Stimulated activated naive CD8-positive, alpha-beta T cell treated with anti-CD3 and anti-CD28 coated beads, Interleukin-15, Interleukin-2, amounts not matched to agents 100 U/mL and 50 U/mL, for 24 hours (primary cell): ENCODE measurements at regions not wholly inside any gene's neighbourhood (a gene's known extent, or its start where the extent isn't known, plus 50 kb on each side); places are given as distances from the start of the nearest gene placed in this dataset.

ENCODE experiments used
- ATAC-seq: fragments of 150-1000 bp; cut with Tn5 transposase; one replicate; pipeline ENCODE4 v1.10.0; 2021
- DNase-seq: peaks from one replicate; pipeline ENCODE4 v3.0.0; 2021

- ATAC-seq: no peak
- DNase-seq: no peak
These were observed 406.1 kb downstream of the EPM2A start for GRCh38 chr6:145329257-145329656.

GRCh38 chr6:145331066-145331465 lies 404.3 kb downstream of the EPM2A start:
- DNase-seq (no peak), ATAC-seq (no peak)

GRCh38 chr6:145332011-145332410 lies 403.3 kb downstream of the EPM2A start:
- DNase-seq: no peak
- ATAC-seq: no peak

GRCh38 chr6:145336119-145336518 lies 399.2 kb downstream of the EPM2A start:
- no peak for DNase-seq
- ATAC-seq: no peak

GRCh38 chr6:145339089-145339488 lies 396.2 kb downstream of the EPM2A start:
- DNase-seq (no peak), ATAC-seq (no peak)

- DNase-seq (no peak), ATAC-seq (no peak)
These were observed 395.1 kb downstream of the EPM2A start for GRCh38 chr6:145340256-145340655.

GRCh38 chr6:145345094-145345493 lies 390.2 kb downstream of the EPM2A start:
- ATAC-seq (no peak), DNase-seq (no peak)

GRCh38 chr6:145347216-145347615 lies 388.1 kb downstream of the EPM2A start:
- DNase-seq: no peak
- ATAC-seq: no peak

GRCh38 chr6:145349950-145350510 lies 385.3 kb downstream of the EPM2A start:
- DNase-seq: no peak
- no peak for ATAC-seq

- DNase-seq (no peak), ATAC-seq (no peak)
These were observed 384.4 kb downstream of the EPM2A start for GRCh38 chr6:145350928-145351327.

- DNase-seq (no peak), ATAC-seq (no peak)
These were observed 382.8 kb downstream of the EPM2A start for GRCh38 chr6:145352382-145353080.

GRCh38 chr6:145360865-145361264 lies 374.5 kb downstream of the EPM2A start:
- no peak for DNase-seq
- no peak for ATAC-seq

- DNase-seq (no peak), ATAC-seq (no peak)
These were observed 368.2 kb downstream of the EPM2A start for GRCh38 chr6:145367149-145367548.

GRCh38 chr6:145368075-145368474 lies 367.2 kb downstream of the EPM2A start:
- DNase-seq: no peak

GRCh38 chr6:145370559-145370958 lies 364.8 kb downstream of the EPM2A start:
- DNase-seq (no peak), ATAC-seq (no peak)

More at GRCh38 chr6:145368075-145368474, 367.2 kb downstream of the EPM2A start:
- ATAC-seq: no peak

- ATAC-seq: peak; percentile 57
- no peak for DNase-seq
These were observed 362.6 kb downstream of the EPM2A start for GRCh38 chr6:145372671-145373151.

- ATAC-seq: no peak
These were observed 361.5 kb downstream of the EPM2A start for GRCh38 chr6:145373826-145374225.

GRCh38 chr6:145374570-145374969 lies 360.8 kb downstream of the EPM2A start:
- ATAC-seq: no peak

More at GRCh38 chr6:145373826-145374225, 361.5 kb downstream of the EPM2A start:
- DNase-seq: no peak

GRCh38 chr6:145375502-145375901 lies 359.8 kb downstream of the EPM2A start:
- no peak for DNase-seq
- no peak for ATAC-seq

More at GRCh38 chr6:145374570-145374969, 360.8 kb downstream of the EPM2A start:
- no peak for DNase-seq

GRCh38 chr6:145380186-145380585 lies 355.1 kb downstream of the EPM2A start:
- no peak for DNase-seq
- no peak for ATAC-seq

GRCh38 chr6:145381941-145382340 lies 353.4 kb downstream of the EPM2A start:
- ATAC-seq: no peak
- DNase-seq: no peak

GRCh38 chr6:145383428-145383827 lies 351.9 kb downstream of the EPM2A start:
- ATAC-seq (no peak), DNase-seq (no peak)

GRCh38 chr6:145384503-145384902 lies 350.8 kb downstream of the EPM2A start:
- ATAC-seq (no peak), DNase-seq (no peak)

GRCh38 chr6:145396499-145396898 lies 338.8 kb downstream of the EPM2A start:
- no peak for ATAC-seq
- DNase-seq: no peak
